WTC11 (cell line): ENCODE measurements at regions not wholly inside any gene's neighbourhood (a gene's known extent, or its start where the extent isn't known, plus 50 kb on each side); places are given as distances from the start of the nearest gene placed in this dataset.

ENCODE experiments used
- ATAC-seq: fragments of 200-7000 bp; cut with Tn5 transposase; 2 replicates; pipeline ENCODE4 v1.10.0; 2021; ENCODE audit warnings: mild to moderate bottlenecking, moderate library complexity
- CTCF ChIA-PET: fragments of 300-600 bp; sonication (Branson Sonifier 250); formaldehyde crosslinking; loops from one replicate; lab custom pipeline; 2021; ENCODE audit warnings: antibody characterized with exemption; lab: Charles Lee
- POLR2A ChIA-PET: fragments of 350-600 bp; sonication (Branson Sonifier 250); formaldehyde crosslinking; loops from one replicate; lab custom pipeline; 2021; ENCODE audit warnings: antibody characterized with exemption; lab: Charles Lee
- DNase-seq: peaks from one replicate; pipeline ENCODE4 v3.0.0; 2021; ENCODE audit warnings: low spot score
- H3K27ac Mint-ChIP-seq: 2 replicates; pipeline ENCODE4 v1.8.0; 2021; ENCODE audit warnings: mixed read lengths
- H3K27me3 Mint-ChIP-seq: 2 replicates; pipeline ENCODE4 v1.8.0; 2021; ENCODE audit warnings: low read depth, mild to moderate bottlenecking, moderate library complexity, mixed read lengths
- H3K36me3 Mint-ChIP-seq: 2 replicates; pipeline ENCODE4 v1.8.0; 2021; ENCODE audit warnings: mixed read lengths
- H3K4me1 Mint-ChIP-seq: 2 replicates; pipeline ENCODE4 v1.8.0; 2022; ENCODE audit warnings: mixed read lengths
- H3K4me3 Mint-ChIP-seq: 2 replicates; pipeline ENCODE4 v1.8.0; 2021; ENCODE audit warnings: mild to moderate bottlenecking, moderate library complexity, mixed read lengths
- H3K9me3 Mint-ChIP-seq: 2 replicates; pipeline ENCODE4 v1.8.0; 2021; ENCODE audit warnings: mixed read lengths
- ATF1 ChIP-seq: sonication (generic); formaldehyde crosslinking; IDR thresholded peaks from 2 replicates; pipeline ENCODE4 v1.8.1; 2023; ENCODE audit warnings: mild to moderate bottlenecking, moderate library complexity, missing genetic modification reagents
- ATF2 ChIP-seq: sonication (generic); formaldehyde crosslinking; IDR thresholded peaks from 2 replicates; pipeline ENCODE4 v1.8.1; 2022; ENCODE audit warnings: low read depth, missing genetic modification reagents, borderline replicate concordance
- ATF3 ChIP-seq: sonication (generic); formaldehyde crosslinking; conservative IDR thresholded peaks from 2 replicates; pipeline ENCODE4 v1.8.1; 2022; ENCODE audit warnings: mild to moderate bottlenecking, missing genetic modification reagents
- CREB1 ChIP-seq: sonication (generic); formaldehyde crosslinking; IDR thresholded peaks from 2 replicates; pipeline ENCODE4 v1.8.0; 2023; ENCODE audit warnings: mild to moderate bottlenecking, missing genetic modification reagents
- MAX ChIP-seq: sonication (generic); formaldehyde crosslinking; IDR thresholded peaks from 2 replicates; pipeline ENCODE4 v1.8.0; 2022; ENCODE audit warnings: mild to moderate bottlenecking, missing genetic modification reagents
- MXD4 ChIP-seq: fragments of 250-450 bp; sonication (Bioruptor Pico); IDR thresholded peaks from 2 replicates; pipeline ENCODE4 v1.8.0; 2021; ENCODE audit warnings: mild to moderate bottlenecking, moderate library complexity, borderline replicate concordance
- MYBL2 ChIP-seq: sonication (generic); formaldehyde crosslinking; IDR thresholded peaks from 2 replicates; pipeline ENCODE4 v1.8.1; 2023; ENCODE audit warnings: mild to moderate bottlenecking, moderate library complexity, missing genetic modification reagents
- PRDM15 ChIP-seq: sonication (generic); formaldehyde crosslinking; IDR thresholded peaks from 2 replicates; pipeline ENCODE4 v1.8.0; 2022; ENCODE audit warnings: missing genetic modification reagents
- SMAD3 ChIP-seq: sonication (generic); formaldehyde crosslinking; IDR thresholded peaks from 2 replicates; pipeline ENCODE4 v1.8.0; 2022; ENCODE audit warnings: missing genetic modification reagents, mild to moderate bottlenecking, borderline replicate concordance
- SMAD4 ChIP-seq: sonication (generic); formaldehyde crosslinking; IDR thresholded peaks from 2 replicates; pipeline ENCODE4 v1.8.0; 2022; ENCODE audit warnings: mild to moderate bottlenecking, missing genetic modification reagents
- STAT6 ChIP-seq: sonication (generic); formaldehyde crosslinking; conservative IDR thresholded peaks from 2 replicates; pipeline ENCODE4 v1.8.1; 2023; ENCODE audit warnings: mild to moderate bottlenecking, low read depth, missing genetic modification reagents, moderate library complexity
- ZNF138 ChIP-seq: sonication (generic); formaldehyde crosslinking; conservative IDR thresholded peaks from 2 replicates; pipeline ENCODE4 v1.8.1; 2022; ENCODE audit warnings: mild to moderate bottlenecking, moderate library complexity, missing genetic modification reagents
- ZNF219 ChIP-seq: sonication (generic); formaldehyde crosslinking; IDR thresholded peaks from 2 replicates; pipeline ENCODE4 v1.8.0; 2023; ENCODE audit warnings: missing genetic modification reagents, mild to moderate bottlenecking, borderline replicate concordance
- TF ChIP-seq, protein P1 (sequence below): fragments of 250-450 bp; sonication (Bioruptor Pico); IDR thresholded peaks from 2 replicates; pipeline ENCODE4 v1.9.0; 2021; ENCODE audit warnings: mild to moderate bottlenecking
- TF ChIP-seq, protein P2 (sequence below): sonication (generic); formaldehyde crosslinking; IDR thresholded peaks from 2 replicates; pipeline ENCODE4 v1.8.0; 2023; ENCODE audit warnings: mild to moderate bottlenecking, missing genetic modification reagents

DNA sequence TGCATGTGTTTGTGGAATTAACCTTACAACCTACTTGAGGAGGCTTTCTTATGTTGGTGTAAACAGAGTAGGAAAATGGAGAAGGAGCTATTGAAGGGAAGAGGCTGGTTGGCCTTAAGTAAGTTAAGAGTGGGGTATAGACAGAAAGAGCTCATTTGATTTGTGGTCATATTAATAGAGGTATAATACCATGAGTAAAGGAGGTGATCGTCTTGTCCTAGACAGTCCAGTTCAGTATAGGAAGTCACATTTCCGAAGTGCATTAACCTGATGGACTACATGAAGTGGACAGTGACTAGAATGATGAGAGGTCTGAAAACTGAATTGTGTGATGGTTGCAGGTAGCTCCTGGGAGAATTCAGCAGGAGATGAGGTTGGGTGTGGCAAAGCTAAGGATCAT is 215.4 kb upstream of the ZC3H12A start (continued):
- TF ChIP-seq, protein P1, sequence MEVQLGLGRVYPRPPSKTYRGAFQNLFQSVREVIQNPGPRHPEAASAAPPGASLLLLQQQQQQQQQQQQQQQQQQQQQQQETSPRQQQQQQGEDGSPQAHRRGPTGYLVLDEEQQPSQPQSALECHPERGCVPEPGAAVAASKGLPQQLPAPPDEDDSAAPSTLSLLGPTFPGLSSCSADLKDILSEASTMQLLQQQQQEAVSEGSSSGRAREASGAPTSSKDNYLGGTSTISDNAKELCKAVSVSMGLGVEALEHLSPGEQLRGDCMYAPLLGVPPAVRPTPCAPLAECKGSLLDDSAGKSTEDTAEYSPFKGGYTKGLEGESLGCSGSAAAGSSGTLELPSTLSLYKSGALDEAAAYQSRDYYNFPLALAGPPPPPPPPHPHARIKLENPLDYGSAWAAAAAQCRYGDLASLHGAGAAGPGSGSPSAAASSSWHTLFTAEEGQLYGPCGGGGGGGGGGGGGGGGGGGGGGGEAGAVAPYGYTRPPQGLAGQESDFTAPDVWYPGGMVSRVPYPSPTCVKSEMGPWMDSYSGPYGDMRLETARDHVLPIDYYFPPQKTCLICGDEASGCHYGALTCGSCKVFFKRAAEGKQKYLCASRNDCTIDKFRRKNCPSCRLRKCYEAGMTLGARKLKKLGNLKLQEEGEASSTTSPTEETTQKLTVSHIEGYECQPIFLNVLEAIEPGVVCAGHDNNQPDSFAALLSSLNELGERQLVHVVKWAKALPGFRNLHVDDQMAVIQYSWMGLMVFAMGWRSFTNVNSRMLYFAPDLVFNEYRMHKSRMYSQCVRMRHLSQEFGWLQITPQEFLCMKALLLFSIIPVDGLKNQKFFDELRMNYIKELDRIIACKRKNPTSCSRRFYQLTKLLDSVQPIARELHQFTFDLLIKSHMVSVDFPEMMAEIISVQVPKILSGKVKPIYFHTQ: no peak

DNA sequence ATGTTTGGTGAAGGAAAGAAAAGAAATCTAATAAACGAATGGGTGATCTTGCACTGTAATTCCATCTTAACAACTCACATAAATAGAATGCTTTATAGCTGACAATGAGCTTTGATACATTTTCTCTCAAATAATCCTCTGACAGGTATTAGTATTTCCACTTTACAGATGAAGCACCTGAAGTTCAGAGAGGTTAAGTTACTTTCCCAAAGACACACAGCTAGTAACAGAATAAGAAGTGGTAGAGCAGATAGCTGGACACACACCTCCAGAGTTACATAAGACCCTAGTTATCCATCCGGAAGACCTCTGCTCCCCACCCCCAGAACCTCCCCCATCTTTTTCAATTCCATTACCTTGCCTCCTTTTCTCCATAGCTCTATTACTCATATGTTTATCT is 213.3 kb upstream of the ZC3H12A start:
- DNase-seq (no peak), ATAC-seq (no peak)
- CTCF ChIA-PET: interaction anchor here (1.1 kb wide), 1 partner anchor 9 kb away, joined by 3 read pairs; no protein-coding TSS in a partner anchor
- Mint-ChIP-seq H3K9me3 (0 out of 2 replicates have a peak, but pooled peaks cover 3% of the 10 kb centered on the region), H3K27me3 (no peaks in the 10 kb centered on the region), H3K4me1 (peaks cover 46% of the 10 kb centered on the region), H3K4me3 (no peak overlapping the region), H3K27ac (no peak overlapping the region), H3K36me3 (no peaks in the 10 kb centered on the region)
- POLR2A ChIA-PET: interaction anchor here (0.5 kb wide), 1 partner anchor 244 kb away, joined by 3 read pairs; no protein-coding TSS in a partner anchor
- TF ChIP-seq ATF2 (CRISPR knock-in tag): no peak
- TF ChIP-seq, protein P2, sequence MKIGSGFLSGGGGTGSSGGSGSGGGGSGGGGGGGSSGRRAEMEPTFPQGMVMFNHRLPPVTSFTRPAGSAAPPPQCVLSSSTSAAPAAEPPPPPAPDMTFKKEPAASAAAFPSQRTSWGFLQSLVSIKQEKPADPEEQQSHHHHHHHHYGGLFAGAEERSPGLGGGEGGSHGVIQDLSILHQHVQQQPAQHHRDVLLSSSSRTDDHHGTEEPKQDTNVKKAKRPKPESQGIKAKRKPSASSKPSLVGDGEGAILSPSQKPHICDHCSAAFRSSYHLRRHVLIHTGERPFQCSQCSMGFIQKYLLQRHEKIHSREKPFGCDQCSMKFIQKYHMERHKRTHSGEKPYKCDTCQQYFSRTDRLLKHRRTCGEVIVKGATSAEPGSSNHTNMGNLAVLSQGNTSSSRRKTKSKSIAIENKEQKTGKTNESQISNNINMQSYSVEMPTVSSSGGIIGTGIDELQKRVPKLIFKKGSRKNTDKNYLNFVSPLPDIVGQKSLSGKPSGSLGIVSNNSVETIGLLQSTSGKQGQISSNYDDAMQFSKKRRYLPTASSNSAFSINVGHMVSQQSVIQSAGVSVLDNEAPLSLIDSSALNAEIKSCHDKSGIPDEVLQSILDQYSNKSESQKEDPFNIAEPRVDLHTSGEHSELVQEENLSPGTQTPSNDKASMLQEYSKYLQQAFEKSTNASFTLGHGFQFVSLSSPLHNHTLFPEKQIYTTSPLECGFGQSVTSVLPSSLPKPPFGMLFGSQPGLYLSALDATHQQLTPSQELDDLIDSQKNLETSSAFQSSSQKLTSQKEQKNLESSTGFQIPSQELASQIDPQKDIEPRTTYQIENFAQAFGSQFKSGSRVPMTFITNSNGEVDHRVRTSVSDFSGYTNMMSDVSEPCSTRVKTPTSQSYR (CRISPR knock-in tag): no peak
- no peak for TF ChIP-seq STAT6 (CRISPR knock-in tag)
- TF ChIP-seq ZNF219 (CRISPR knock-in tag): no peak
- no peak for TF ChIP-seq CREB1 (CRISPR knock-in tag)
- no peak for TF ChIP-seq SMAD3
- TF ChIP-seq MAX (CRISPR knock-in tag): no peak
- TF ChIP-seq ATF1 (CRISPR knock-in tag): no peak
- no peak for TF ChIP-seq ZNF138 (CRISPR knock-in tag)
- no peak for TF ChIP-seq MYBL2
- TF ChIP-seq PRDM15 (CRISPR knock-in tag): no peak
- TF ChIP-seq MXD4 (CRISPR knock-in tag): no peak
- no peak for TF ChIP-seq ATF3 (CRISPR knock-in tag)
- TF ChIP-seq SMAD4 (CRISPR knock-in tag): no peak
